Neural progenitor cell (in vitro differentiated cells): ENCODE measurements at regions not wholly inside any gene's neighbourhood (a gene's known extent, or its start where the extent isn't known, plus 50 kb on each side); places are given as distances from the start of the nearest gene placed in this dataset.

Experiments
- DNase-seq: peaks from one replicate; pipeline ENCODE4 v3.0.0-alpha.2; 2016; ENCODE audit warnings: low spot score
- H2AFZ ChIP-seq: fragments of 200-600 bp; sonication (generic); replicated peaks from 2 replicates; pipeline ENCODE4 v1.6.1; 2016; ENCODE audit warnings: antibody characterized with exemption
- H3F3A ChIP-seq: fragments of 200-600 bp; sonication (generic); 2 replicates; pipeline ENCODE4 v1.6.1; 2016; ENCODE audit warnings: antibody characterized with exemption, low read depth
- H3K27ac ChIP-seq: fragments of 200-600 bp; sonication (generic); 2 replicates; pipeline ENCODE4 v1.5.1; 2016; ENCODE audit warnings: mild to moderate bottlenecking
- H3K27me3 ChIP-seq: fragments of 200-600 bp; sonication (generic); 2 replicates; pipeline ENCODE4 v1.6.1; 2016; ENCODE audit warnings: mild to moderate bottlenecking, moderate library complexity
- H3K36me3 ChIP-seq: fragments of 200-600 bp; sonication (generic); 2 replicates; pipeline ENCODE4 v1.5.1; 2016
- H3K4me1 ChIP-seq: fragments of 200-600 bp; sonication (generic); 2 replicates; pipeline ENCODE4 v1.6.1; 2016; ENCODE audit warnings: mixed run types
- H3K4me2 ChIP-seq: fragments of 200-600 bp; sonication (generic); 2 replicates; pipeline ENCODE4 v1.6.1; 2016
- H3K4me3 ChIP-seq: fragments of 200-600 bp; sonication (generic); 2 replicates; pipeline ENCODE4 v1.5.1; 2016
- H3K79me2 ChIP-seq: fragments of 200-600 bp; sonication (generic); 2 replicates; pipeline ENCODE4 v1.6.1; 2016; ENCODE audit warnings: low read depth
- H3K9ac ChIP-seq: fragments of 200-600 bp; sonication (generic); 2 replicates; pipeline ENCODE4 v1.6.1; 2016
- H3K9me3 ChIP-seq: fragments of 200-600 bp; sonication (generic); 2 replicates; pipeline ENCODE4 v1.5.1; 2016; ENCODE audit warnings: low read depth
- H4K20me1 ChIP-seq: fragments of 200-600 bp; sonication (generic); 2 replicates; pipeline ENCODE4 v1.6.1; 2016; ENCODE audit warnings: low read depth
- H3K27ac Mint-ChIP-seq: 3 replicates; pipeline ENCODE4 v1.8.0; 2021; ENCODE audit warnings: mixed read lengths
- H3K27me3 Mint-ChIP-seq: 2 replicates; pipeline ENCODE4 v1.8.0; 2022; ENCODE audit warnings: low read depth, mild to moderate bottlenecking, inconsistent platforms, moderate library complexity, mixed read lengths; ENCODE audit not compliant: insufficient read depth
- H3K36me3 Mint-ChIP-seq: 3 replicates; pipeline ENCODE4 v1.8.0; 2021; ENCODE audit warnings: mixed read lengths
- H3K4me1 Mint-ChIP-seq: 3 replicates; pipeline ENCODE4 v1.8.0; 2021; ENCODE audit warnings: mixed read lengths
- H3K4me3 Mint-ChIP-seq: 3 replicates; pipeline ENCODE4 v1.8.0; 2021; ENCODE audit warnings: mild to moderate bottlenecking, moderate library complexity, mixed read lengths
- H3K9me3 Mint-ChIP-seq: 3 replicates; pipeline ENCODE4 v1.8.0; 2020; ENCODE audit warnings: mixed read lengths
- EZH2 ChIP-seq: fragments of 200-600 bp; sonication (generic); IDR thresholded peaks from 2 replicates; pipeline ENCODE4 v1.6.1; 2017; ENCODE audit warnings: antibody characterized with exemption, mild to moderate bottlenecking, moderate library complexity
- EZH2phosphoT487 ChIP-seq: fragments of 200-600 bp; sonication (generic); IDR thresholded peaks from 2 replicates; pipeline ENCODE4 v1.6.1; 2017; ENCODE audit warnings: antibody characterized with exemption
- TF ChIP-seq, protein P1 (sequence below): fragments of 200-600 bp; sonication (generic); IDR thresholded peaks from 2 replicates; pipeline ENCODE4 v1.5.1; 2017; ENCODE audit warnings: antibody characterized with exemption, mild to moderate bottlenecking

DNA sequence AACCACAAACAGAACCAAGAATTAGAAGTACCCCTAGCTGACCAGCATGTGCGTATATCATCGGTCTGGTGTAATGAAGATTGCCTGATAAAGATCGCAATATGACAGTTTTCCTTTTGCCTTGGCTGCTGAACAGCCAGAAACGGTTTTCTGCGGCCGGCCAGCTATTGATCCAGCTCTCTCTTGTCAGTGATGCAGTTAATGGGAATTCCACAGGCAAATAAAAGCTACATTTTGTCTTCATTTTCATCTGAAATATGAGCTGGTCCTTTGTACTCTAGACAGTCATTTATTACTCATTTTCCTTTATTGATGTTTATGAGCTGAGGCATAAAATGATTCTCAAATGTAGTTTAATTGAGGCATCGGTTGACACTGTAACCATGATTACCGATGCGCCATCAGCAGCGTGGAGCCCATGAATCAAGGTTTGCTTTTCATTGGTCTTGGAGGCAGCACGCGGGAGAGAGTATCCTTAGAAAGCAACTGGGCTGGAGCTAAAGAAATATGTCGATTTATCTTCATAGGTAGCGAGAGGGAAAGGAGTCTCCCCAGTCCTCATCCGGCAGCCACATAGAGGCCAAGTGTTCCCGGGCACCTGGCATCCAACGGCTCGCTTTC lies 535.2 kb downstream of the GALR1 start:
- DNase-seq: no peak
- no peaks in the 10 kb centered on the region for H3K36me3 ChIP-seq
- H3K4me3 Mint-ChIP-seq: no peak overlapping the region
- H3K4me3 ChIP-seq: no peak overlapping the region
- H3K27ac Mint-ChIP-seq: no peak overlapping the region
- H2AFZ ChIP-seq: no peak overlapping the region
- H3K36me3 Mint-ChIP-seq: no peaks in the 10 kb centered on the region
- H3K27me3 Mint-ChIP-seq: no peaks in the 10 kb centered on the region
- H3K4me1 ChIP-seq: peaks cover 12% of the 10 kb centered on the region
- no peaks in the 10 kb centered on the region for H4K20me1 ChIP-seq
- H3K27me3 ChIP-seq: no peaks in the 10 kb centered on the region
- no peak overlapping the region for H3K9ac ChIP-seq
- H3K4me1 Mint-ChIP-seq: no peaks in the 10 kb centered on the region
- H3K9me3 Mint-ChIP-seq: no peaks in the 10 kb centered on the region
- TF ChIP-seq EZH2: no peak
- TF ChIP-seq, protein P1, sequence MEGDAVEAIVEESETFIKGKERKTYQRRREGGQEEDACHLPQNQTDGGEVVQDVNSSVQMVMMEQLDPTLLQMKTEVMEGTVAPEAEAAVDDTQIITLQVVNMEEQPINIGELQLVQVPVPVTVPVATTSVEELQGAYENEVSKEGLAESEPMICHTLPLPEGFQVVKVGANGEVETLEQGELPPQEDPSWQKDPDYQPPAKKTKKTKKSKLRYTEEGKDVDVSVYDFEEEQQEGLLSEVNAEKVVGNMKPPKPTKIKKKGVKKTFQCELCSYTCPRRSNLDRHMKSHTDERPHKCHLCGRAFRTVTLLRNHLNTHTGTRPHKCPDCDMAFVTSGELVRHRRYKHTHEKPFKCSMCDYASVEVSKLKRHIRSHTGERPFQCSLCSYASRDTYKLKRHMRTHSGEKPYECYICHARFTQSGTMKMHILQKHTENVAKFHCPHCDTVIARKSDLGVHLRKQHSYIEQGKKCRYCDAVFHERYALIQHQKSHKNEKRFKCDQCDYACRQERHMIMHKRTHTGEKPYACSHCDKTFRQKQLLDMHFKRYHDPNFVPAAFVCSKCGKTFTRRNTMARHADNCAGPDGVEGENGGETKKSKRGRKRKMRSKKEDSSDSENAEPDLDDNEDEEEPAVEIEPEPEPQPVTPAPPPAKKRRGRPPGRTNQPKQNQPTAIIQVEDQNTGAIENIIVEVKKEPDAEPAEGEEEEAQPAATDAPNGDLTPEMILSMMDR: no peak
- TF ChIP-seq EZH2phosphoT487: no peak
- no peak overlapping the region for H3K27ac ChIP-seq
- no peaks in the 10 kb centered on the region for H3F3A ChIP-seq
- no peak overlapping the region for H3K4me2 ChIP-seq
- H3K9me3 ChIP-seq: no peaks in the 10 kb centered on the region
- H3K79me2 ChIP-seq: no peaks in the 10 kb centered on the region

DNA sequence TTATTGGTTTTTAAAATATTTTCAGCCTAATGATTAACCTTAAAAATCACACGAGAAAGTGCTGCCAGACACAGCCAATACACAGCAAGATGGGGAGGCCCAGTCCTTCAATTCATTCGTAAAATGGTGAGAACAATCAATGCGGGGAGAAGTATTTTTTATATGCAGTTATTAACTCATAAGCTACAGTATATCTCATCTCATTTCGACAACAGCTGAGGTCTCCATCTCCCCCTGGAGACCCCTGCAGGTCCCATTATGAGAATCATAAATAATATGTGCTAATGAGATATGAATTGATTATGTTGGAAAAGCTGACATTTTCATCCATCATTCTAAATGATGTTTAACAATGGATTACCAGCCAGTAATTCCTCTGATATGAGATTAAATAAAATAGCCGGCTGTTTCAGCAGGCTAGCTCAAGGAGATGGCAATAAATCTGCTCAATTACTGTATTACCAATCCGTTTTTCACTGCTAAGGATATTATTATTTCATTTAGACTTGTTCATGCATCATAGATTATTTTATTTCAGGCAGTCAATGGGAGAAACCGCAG lies 535.8 kb downstream of the GALR1 start:
- Histone ChIP-seq H3K36me3 (no peaks in the 10 kb centered on the region), H3K4me2 (no peak overlapping the region), H3K27ac (no peak overlapping the region), H4K20me1 (no peaks in the 10 kb centered on the region), H3K79me2 (no peaks in the 10 kb centered on the region), H3K27me3 (no peaks in the 10 kb centered on the region), H3K4me3 (no peak overlapping the region), H2AFZ (no peak overlapping the region), H3F3A (no peaks in the 10 kb centered on the region), H3K9ac (no peak overlapping the region), H3K4me1 (peaks cover 12% of the 10 kb centered on the region), H3K9me3 (no peaks in the 10 kb centered on the region)
- no peak for DNase-seq
- Mint-ChIP-seq H3K27me3 (no peaks in the 10 kb centered on the region), H3K4me1 (no peaks in the 10 kb centered on the region), H3K36me3 (no peaks in the 10 kb centered on the region), H3K9me3 (no peaks in the 10 kb centered on the region), H3K27ac (no peak overlapping the region), H3K4me3 (no peak overlapping the region)
- no peak for TF ChIP-seq EZH2
- no peak for TF ChIP-seq EZH2phosphoT487
- TF ChIP-seq, protein P1: no peak

GRCh38 chr18:77803024-77803423 lies 553.4 kb downstream of the GALR1 start:
- Histone ChIP-seq H3K9ac (no peak overlapping the region), H3K4me3 (no peak overlapping the region), H2AFZ (no peak overlapping the region), H3K9me3 (no peaks in the 10 kb centered on the region), H3K36me3 (no peaks in the 10 kb centered on the region), H3K79me2 (no peaks in the 10 kb centered on the region), H3K27me3 (no peaks in the 10 kb centered on the region), H3K27ac (no peak overlapping the region), H4K20me1 (no peaks in the 10 kb centered on the region), H3F3A (no peaks in the 10 kb centered on the region), H3K4me2 (no peak overlapping the region), H3K4me1 (no peaks in the 10 kb centered on the region)
- H3K4me1 Mint-ChIP-seq: no peaks in the 10 kb centered on the region
- H3K4me3 Mint-ChIP-seq: no peak overlapping the region
- TF ChIP-seq EZH2: no peak
- no peak for TF ChIP-seq EZH2phosphoT487
- TF ChIP-seq, protein P1: no peak
- no peaks in the 10 kb centered on the region for H3K27me3 Mint-ChIP-seq
- H3K27ac Mint-ChIP-seq: no peak overlapping the region
- no peak for DNase-seq
- no peaks in the 10 kb centered on the region for H3K36me3 Mint-ChIP-seq
- no peaks in the 10 kb centered on the region for H3K9me3 Mint-ChIP-seq
